Peyer's patch (tissue), 4 donors: ENCODE measurements at regions not wholly inside any gene's neighbourhood (a gene's known extent, or its start where the extent isn't known, plus 50 kb on each side); places are given as distances from the start of the nearest gene placed in this dataset.

Source experiments
- CTCF ChIP-seq, 6 experiments: fragments of 450-650 bp in 4 of 6; fragments of 200-600 bp in 2 of 6; sonication (generic) in 1 of 6; IDR thresholded peaks; one replicate each; pipeline ENCODE4 v1.5.1; 2017 to 2019; ENCODE audit warnings: antibody characterized with exemption in 6 of 6, mild to moderate bottlenecking in 3 of 6, moderate library complexity in 1 of 6
- POLR2A ChIP-seq, 2 donors: fragments of 450-650 bp; IDR thresholded peaks; one replicate each; pipeline ENCODE4 v1.5.1; 2017; ENCODE audit warnings: antibody characterized with exemption in 2 of 2, mild to moderate bottlenecking in 2 of 2, moderate library complexity in 2 of 2

- no peak for TF ChIP-seq CTCF (IDR thresholded peaks at IDR 0.05)
- TF ChIP-seq POLR2A (IDR thresholded peaks at IDR 0.05): no peak
Measured at GRCh38 chr3:163273694-163274093, 1777.1 kb downstream of the OTOL1 start.
